ENCODE measurements at regions not wholly inside any gene's neighbourhood (a gene's known extent, or its start where the extent isn't known, plus 50 kb on each side); places are given as distances from the start of the nearest gene placed in this dataset.

DNA sequence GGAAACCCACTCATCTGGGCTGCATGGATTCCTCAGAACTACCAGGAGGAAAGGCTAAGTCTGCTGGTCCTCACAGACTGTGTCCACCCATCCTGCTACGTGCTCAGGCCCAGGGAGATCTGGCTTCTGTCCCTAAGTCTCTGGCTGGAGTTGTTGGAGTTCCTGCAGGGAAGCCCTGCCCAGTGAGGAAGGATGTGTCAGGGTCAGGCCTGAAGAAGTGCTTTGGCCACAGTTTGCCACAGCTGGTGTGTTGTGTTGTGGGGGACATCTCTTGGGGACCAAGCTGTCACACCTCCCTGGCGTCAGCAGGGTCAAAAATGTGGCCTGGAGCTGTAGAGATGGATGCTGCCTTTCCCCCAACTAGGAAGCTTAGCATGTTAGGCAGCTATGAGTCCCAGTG, 684.7 kb downstream of the METTL15 start:
- TF ChIP-seq POLR2AphosphoS5 (IDR thresholded peaks at IDR 0.05; ENCODE audit: borderline replicate concordance, low read depth, low read length) (no peak), EZH2 (IDR thresholded peaks at IDR 0.05) (no peak), FOXP2 (optimal IDR thresholded peaks at IDR 0.05; ENCODE audit: control extremely low read depth, extremely low read length, insufficient read depth) (no peak)
